ENCODE measurements at regions not wholly inside any gene's neighbourhood (a gene's known extent, or its start where the extent isn't known, plus 50 kb on each side); places are given as distances from the start of the nearest gene placed in this dataset.

- DNase-seq, result no peak
These were observed 433.2 kb upstream of the RGPD4 start for GRCh38 chr2:107393516-107393915.

- DNase-seq, result no peak
These were observed 428.0 kb upstream of the RGPD4 start for GRCh38 chr2:107398683-107399082.

GRCh38 chr2:107402330-107402729, 424.4 kb upstream of the RGPD4 start:
- DNase-seq, result no peak

DNA sequence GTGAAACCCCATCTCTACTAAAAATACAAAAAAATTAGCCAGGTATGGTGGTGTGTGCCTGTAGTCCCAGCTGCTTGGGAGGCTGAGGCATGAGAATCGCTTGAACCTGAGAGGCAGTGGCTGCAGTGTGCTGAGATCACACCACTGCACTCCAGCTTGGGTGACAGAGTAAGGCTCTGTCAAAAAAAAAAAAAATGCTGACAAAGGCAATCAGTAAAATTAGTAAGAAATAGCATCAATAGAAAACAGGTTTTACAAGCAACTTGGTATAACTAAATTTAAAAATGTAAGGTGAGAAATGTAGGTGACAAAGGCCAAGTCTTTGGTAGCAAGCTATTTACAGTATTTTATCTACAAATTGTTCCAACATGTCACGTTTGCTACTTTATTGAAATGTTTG, 421.4 kb upstream of the RGPD4 start:
- DNase-seq, result no peak

DNA sequence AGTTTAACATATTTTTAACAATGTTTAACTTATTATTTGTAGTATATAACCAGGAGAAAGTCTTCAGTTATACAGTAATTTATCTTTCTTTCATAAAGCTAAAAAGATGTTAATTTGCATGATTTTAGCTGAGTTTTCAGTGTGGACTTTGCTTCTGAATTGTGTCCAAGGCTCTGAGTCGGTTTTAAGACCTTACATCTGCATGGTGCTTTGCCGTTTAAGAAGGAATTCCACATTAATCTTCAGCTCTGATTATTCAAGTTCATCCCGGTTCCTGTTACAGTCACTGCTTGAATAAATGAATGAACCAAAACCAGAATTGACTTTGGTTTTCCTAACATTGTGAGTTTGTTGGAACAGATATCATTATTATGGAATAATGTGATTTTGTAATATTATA, 419.7 kb upstream of the RGPD4 start:
- no peak for DNase-seq

DNA sequence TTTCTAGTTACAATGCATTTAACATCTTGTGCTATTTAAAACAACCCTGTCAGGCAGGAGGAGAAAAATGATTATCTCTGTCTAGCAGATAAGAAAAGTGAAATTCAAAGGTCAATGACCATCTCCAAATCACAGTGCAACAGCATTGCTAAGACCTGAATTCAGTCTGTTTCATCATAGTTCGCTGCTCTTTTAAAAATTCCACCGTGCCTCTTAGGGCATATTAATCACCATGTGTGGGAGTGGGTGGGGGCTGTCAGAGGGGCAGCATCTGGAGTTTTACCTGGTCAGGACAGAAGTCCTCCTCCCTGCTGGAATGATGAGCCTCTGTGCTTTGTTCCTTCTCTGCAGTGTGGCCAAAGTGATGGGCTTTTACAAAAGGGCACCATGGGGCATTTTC, 418.7 kb upstream of the RGPD4 start:
- no peak for DNase-seq

DNA sequence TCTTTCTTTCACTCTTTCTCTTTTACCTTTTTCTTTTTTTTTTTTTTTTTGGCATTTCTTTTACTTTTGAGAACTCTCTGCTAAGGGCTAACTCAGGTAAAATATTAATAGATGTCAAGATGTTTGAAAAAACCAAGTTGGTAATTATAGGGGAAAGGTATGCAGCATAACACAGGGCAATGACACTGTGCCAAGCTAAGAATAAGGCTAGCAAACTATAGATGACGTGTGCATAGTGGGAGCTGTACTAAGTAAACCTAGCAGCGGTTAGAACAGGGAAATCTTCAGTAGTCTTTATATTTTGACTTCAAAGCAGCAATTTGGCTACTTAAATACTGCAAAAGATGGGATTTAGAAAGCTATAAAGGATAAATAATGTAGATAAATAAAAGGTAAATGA, 415.4 kb upstream of the RGPD4 start:
- no peak for DNase-seq

DNA sequence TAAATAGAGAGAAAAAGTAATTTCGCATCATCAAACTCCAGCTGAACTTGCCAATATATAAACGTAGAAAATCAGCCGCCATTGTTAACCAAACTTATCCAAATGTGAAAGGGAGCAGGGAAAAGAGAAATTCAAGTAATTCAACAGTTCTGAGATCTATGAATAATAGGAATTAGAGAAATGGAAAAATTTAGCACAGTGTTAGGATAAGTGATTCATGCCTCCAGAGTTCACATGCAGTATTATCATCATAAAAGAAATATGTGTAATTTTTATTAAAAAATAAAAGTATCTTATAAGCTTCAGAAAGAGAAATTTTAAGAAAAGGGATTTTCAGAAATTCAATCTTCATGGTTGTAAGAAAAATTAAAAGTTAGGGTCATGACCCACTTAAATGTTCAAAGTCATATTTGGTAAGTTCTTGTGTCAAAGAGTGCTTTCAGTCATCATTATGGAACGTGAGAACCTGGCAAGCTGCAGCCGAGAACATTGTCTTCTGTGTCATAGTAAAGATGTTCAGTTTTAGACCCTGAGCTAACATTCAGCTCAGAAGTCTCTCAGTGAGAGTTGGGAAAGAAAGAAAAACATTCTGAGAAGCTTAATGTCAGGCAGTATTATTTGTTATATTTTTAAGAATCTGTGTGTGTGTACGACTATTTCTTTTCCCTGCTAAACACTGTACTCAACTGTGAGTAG, 414.3 kb upstream of the RGPD4 start:
- no peak for DNase-seq

DNA sequence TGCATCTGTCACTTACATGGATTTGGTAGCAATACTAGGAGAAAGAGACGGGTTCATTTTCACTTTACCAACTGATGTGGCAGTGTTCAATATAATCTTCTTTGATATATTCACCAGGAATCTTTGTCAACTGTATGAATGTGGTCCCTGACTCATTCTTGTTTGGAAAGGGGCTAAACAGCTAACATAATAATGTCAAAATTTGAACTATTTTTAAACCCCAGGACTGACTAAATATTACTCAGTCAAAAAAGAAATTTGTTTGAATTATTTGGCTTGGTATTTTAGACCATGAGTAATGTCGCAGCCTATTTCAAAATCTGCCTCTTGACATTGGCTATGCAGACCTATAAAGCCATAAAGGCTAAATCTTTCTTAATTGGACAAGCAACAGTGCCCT, 413.7 kb upstream of the RGPD4 start:
- DNase-seq, result no peak

DNA sequence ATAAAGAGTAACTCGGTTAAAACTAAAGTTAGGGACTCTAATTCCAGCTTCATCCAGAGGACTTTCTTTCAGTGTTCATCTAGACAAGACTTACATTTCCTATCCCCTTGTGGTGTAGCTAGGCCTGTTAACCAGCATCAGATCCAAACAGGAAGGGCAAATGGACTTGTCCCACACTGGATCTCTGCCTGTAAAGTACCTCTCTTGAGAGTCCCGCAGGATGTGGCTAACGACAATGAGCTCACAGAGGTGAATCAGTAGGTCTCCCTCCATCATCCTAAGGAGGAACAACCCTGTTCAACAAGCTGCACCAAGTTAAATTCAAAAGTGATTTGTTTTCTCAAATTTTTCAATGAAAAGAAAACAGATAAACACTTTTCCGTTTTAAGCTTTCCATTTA, 412.3 kb upstream of the RGPD4 start:
- DNase-seq, result no peak

- no peak for DNase-seq
These were observed 408.0 kb upstream of the RGPD4 start for GRCh38 chr2:107418708-107419107.

DNA sequence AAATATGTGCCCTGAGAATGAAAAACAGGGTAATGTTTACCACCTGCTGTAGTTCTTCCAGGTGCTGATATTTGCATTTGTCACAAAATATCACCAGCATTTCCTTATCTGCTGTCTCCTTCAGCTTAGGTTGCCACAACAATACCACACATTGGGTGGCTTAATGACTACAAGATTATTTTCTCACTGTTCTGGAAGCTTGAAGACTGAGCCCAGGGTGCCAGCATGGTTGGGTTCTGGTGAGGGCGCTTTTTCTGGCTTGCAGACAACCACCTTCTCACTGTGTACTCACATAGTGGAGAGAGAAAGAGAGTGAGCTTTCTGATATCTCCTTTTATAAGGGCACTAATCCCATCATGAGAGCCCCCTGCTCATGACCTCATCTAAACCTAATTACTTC, 407.5 kb upstream of the RGPD4 start:
- peak; percentile 50 for DNase-seq

GRCh38 chr2:107428781-107429180, 397.9 kb upstream of the RGPD4 start:
- no peak for DNase-seq

DNA sequence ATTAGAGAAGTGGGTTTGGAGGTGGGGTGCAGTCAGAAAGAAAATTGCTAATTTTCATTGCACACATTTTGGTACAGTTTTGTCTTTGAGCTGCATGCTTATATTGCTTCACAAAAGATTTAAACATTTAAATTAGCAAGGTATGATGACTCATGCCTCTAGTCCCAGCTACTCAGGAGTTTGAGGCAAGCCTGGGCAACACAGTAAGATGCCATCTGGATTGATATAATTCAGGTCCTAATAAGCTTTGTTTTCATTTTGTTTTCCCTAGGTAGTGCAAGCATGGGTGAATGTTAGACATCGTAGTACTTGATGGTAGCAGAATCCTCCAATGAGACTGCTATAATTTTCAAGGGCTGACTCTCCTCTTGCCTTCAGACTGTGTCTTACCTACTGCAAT, 396.7 kb upstream of the RGPD4 start:
- DNase-seq, result no peak

DNA sequence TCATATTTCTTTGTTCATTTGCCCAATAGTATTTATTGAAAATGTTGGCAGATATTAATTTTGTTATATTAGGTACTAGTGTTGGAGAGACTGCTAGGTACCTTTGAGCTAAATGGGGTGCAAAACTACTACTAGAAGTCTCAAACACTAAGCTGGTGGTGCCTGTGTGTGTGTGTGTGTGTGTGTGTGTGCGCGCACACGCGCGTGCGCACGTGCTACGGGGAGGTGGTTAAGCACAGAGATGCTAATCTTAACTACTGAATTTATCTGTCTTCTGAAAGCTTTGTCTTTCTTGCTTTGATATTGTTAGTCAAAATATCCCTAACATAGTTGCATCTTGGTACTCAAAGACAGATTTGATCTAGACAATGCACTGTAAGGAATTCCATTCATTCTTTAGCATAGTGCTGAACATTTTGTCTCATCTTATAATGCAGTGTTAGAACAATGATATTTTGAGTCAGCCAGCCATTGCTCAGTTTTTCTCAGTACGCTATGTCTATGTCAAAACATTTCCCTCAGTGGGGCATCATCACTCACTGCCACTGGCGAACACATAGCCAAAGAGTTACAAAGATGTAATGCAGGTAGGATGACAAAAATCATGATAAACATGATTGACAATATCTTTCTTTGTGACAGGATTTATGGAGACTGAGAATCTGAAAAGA, 396.0 kb upstream of the RGPD4 start:
- no peak for DNase-seq

DNA sequence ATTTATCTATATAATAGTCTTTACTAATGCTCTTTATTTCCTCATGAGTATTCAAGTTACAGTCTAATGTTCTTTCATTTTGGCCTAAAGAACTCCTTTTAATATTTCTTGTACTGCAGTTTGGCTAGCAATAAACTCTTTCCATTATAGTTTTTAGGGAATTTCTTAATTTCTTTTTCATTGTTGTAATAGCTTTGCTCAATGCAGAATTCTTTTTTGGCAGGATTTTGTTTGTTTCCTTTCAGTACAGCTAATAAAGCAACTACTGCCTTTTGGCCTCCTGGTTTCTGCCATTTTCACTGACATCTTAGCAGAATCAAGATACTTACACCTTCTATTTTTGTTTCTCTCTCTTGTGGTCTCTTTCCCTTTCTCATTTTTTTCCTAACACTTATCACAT, 390.4 kb upstream of the RGPD4 start:
- DNase-seq, result no peak

GRCh38 chr2:107437265-107437664, 389.4 kb upstream of the RGPD4 start:
- DNase-seq, result no peak

DNA sequence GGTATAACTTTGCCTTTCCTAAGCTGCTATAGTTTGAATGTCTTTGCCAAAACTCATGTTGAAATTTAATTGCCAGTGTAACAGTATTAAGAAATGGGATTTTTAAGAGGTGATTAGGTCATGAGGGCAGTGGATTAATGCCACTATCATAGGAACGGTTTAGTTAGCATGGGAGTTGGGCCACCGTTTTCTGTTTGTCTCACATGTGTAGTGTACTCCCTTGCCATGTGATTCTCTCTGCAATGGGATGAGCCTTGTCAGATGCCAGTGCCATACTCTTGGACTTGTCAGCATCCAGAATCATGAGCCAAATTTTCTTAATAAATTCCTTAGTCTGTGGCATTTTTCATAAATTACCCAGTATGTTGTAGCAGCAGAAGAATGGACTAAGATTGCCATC, 388.9 kb upstream of the RGPD4 start:
- no peak for DNase-seq

DNA sequence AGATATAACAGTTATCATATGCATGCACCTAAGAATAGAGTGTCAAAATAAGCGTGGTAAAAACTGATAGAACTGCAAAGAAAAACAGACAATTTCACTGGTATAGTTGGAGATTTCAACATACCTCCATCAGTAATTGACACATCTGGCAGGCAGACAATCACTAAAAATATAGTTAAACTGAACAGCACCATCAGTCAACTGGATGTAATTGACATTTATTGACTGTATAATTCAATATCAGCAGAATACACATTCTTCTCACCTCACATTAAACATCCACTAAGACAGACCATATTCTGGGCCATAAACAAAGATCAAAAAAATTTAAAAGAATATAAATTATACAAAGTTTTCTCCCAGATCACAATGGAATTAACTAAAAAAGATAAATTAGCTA, 378.5 kb upstream of the RGPD4 start:
- DNase-seq, result no peak

- DNase-seq, result no peak
These were observed 365.4 kb upstream of the RGPD4 start for GRCh38 chr2:107461301-107461700.

GRCh38 chr2:107462181-107462580, 364.5 kb upstream of the RGPD4 start:
- DNase-seq, result no peak

DNA sequence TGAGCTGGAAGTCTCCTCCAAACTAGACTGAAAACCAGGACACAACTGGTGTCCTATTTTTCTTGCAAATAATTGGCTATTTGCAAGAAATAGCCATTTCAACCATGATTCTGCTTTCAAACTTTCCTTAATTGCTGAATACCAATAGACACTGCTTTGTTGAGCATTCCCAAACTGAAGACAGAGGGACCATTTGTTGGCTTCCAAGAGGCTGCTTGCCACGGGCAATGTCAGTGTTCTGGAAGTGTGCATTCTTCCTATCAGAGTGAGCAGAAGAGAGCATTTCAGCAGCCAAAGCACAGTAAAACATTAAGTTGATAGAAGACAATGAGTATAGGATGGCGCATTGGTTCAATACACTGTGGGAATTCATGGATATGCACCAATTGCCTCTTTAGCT, 360.5 kb upstream of the RGPD4 start:
- no peak for DNase-seq

- no peak for DNase-seq
These were observed 359.5 kb upstream of the RGPD4 start for GRCh38 chr2:107466984-107467773.

DNA sequence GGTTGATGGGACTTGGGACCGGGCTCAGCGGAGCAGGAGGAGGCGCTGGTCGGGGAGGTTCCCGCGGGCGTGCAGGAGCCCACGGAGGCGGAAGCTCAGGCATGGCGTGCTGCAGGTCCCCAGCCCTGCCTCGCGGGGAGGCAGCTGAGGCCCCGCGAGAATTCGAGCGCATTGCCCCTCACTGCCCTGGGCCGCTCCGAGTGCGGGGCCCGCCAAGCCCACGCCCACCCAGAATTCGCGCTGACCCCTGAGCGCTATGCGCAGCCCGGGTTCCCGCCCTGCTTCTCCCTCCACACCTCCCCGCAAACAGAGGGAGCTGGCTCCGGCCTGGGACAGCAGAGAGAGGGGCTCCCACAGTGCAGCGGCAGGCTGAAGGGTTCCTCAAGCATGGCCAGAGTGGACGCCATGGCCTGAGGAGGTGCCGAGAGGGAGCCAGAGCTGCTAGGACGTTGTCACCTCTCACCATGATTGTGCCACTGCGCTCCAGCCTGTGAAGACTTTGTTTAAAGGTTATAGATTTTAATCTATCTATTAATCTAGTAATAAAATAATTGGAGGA, 357.2 kb upstream of the RGPD4 start:
- no peak for DNase-seq

All from NCI-H2029 (cell line).